ENCODE measurements at regions not wholly inside any gene's neighbourhood (a gene's known extent, or its start where the extent isn't known, plus 50 kb on each side); places are given as distances from the start of the nearest gene placed in this dataset.

GRCh38 chr10:104527013-104527412 lies 114.1 kb upstream of the SORCS3 start (continued):
- no peak for TF ChIP-seq USF2 (IDR thresholded peaks at IDR 0.05; ENCODE audit: low read length)
- no peak for TF ChIP-seq NANOG (IDR thresholded peaks at IDR 0.05; ENCODE audit: insufficient read depth, low read depth, low read length, poor library complexity, severe bottlenecking)
